Stimulated activated CD4-positive, alpha-beta T cell treated with anti-CD3 and anti-CD28 coated beads, Interleukin-1b, Interleukin-23, amount 100 ng/mL, for 4 hours (primary cell): ENCODE measurements at regions not wholly inside any gene's neighbourhood (a gene's known extent, or its start where the extent isn't known, plus 50 kb on each side); places are given as distances from the start of the nearest gene placed in this dataset.
"Not testable (repeated sequence)": the region's sequence is repeated elsewhere in the genome, so short reads cannot be mapped to it uniquely, and the experiment has no call there.

Source experiments
- DNase-seq, 2 donors: peaks; one replicate each; pipeline ENCODE4 v3.0.0-alpha.2; 2020; ENCODE audit warnings: low read depth in 2 of 2

DNA sequence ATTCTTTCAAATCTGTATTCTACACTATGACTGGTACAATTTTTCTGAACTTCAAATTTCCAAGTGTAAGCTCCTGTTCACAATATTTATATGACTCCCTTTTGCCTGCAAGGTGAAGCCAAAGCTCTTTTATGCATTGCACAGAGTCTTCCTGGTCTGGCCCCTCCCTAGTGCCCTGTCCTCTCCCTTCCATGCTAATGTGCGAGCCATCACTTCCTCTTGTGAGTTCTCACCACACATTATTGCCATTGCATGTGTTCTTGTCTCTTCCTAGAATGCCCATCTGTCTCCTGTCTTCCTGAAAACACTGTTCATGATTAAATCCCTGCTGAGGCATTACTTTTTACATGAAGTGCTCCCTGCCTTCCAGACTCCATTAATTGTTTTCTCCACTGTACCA, 169.9 kb downstream of the MC4R start:
- DNase-seq: no peak

DNA sequence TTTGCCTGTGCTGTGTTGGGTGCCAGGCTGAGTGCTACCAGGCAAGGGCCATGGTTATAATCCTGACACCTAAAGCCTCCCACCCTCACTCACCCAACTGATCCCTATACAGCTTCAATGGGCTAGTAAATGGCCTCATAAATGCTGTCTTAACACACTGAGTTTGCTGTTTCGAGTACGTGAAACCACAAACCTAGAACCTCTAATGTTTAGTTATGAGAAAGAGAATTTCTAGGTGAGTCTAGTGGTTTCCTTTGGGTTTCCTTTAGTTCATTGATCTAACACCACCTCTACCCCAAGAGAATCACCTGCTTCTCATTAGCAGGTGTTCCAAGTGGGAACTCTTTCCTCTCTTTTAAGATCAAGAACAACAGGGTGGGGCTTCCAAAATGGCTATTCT, 172.0 kb downstream of the MC4R start:
- no peak for DNase-seq

DNA sequence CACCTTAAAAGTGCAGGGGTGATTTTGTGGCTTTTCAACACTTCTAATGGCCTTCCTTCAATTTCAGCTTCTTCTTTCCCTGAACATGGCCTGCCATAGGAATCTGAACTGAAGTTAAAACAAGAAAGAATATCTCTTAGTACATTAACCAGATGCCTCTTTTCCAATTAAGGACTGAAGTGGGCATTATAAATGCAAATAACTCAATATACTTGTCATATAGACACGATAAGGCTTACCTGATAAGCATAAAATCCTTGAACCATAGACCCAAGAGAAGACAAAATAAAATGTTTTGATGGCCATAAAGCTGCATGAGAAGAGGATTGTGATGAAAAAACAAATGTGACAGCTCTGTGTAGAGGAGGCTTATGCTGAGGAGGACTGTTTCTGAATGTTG, 173.1 kb downstream of the MC4R start:
- DNase-seq: no peak

DNA sequence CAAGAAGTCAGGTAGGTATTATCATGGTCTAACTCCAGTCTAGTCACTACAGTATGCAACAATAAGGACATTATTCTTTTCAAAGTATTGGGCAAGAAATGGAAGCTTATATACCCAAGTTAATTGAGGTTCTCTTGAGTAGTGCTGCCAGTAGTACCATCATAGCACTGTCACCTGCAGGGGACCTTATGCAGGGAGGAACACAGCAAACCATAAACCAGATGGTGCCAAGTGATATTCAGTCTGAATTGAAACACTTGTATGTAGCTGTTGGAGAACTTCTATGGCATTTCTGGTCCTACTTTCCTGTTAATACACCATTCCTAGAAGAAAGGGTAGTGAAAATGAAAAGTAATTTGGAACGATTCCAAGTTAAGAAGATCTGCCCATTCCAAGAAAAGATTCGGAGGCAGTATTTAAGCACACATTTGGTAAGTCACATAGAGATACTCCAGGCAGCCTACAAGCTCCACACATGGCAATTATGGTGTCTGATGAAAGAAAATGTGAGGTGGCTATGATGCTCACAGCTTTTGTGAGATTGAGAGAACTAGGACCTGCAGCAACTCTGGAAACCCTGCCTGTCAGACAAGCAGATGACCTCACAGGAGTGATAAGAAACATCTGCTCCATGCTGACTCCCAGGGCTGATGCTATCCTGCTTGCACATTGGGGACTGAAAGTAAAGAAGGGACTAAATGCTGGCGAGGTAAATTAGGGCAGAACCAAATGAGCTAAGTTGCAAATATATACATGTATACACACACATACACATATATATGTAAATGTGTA, 174.7 kb downstream of the MC4R start:
- no peak for DNase-seq

DNA sequence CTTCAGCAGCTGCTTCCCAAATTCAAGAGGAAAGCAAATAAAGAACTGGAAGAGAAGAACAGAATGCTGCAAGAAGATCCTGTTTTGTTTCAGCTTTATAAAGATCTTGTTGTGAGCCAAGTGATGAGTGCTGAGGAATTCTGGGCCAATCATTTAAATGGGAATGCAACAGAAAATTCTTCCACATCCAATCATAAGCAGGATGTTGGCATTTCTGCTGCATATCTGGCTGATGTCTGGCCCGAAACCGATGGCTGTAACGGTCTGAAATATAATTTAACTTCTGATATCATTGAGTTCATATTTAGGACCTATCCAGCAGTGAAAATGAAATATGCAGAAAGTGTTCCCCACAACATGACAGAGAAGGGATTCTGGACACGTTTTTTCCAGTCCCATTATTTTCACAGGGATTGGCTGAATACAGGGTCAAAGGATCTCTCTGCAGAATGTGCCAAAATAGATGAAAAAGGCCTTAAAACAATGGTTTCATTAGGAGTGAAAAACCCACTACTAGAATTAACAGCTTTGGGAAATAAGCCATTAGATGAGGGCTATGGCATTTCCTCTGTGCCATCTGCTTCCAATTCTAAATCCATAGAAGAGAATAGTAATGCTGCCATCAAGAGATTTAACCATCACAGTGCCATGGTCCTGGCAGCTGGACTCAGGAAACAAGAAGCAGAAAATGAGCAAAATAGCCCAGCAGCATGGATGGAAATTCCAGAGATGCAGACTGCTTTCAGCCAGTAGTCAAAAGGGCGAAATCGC, 175.6 kb downstream of the MC4R start:
- no peak for DNase-seq

DNA sequence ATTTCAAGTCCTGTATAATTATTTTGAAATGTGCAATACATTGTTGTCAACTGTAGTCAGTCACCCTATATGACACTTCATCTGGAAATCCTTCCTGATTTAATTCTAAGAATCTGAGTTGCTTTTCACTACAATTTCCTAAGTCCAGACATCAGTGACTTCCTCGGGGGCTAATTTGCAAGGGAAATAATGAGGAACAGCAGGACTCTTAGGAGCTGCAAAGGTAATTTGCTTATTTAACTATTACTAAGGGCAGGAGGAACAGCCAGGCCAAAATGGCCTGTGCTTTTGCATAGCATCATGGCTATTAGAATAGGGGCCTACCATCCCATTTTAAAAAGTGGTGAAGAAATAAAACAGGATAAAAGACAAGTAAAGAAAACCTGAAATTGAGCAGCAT, 178.8 kb downstream of the MC4R start:
- DNase-seq: no peak

DNA sequence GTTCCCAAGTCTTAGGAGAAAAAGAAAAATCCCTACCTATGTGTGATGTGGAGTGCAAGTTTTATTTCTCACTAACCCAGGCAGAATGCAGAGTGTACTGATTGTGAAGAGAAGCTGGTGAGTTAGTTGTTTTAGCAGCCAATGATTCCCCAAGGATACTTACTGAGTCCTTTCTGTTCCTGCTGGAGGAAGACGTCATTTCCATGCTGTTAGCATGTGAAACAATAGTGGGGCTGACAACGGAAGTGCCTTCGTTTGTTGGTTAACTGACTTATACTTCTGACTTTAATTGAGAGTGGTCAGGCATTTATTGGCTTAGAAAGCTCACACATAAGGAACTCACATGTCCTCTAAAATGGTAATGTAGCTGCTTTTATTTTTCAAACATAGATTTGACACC, 180.6 kb downstream of the MC4R start:
- no peak for DNase-seq

DNA sequence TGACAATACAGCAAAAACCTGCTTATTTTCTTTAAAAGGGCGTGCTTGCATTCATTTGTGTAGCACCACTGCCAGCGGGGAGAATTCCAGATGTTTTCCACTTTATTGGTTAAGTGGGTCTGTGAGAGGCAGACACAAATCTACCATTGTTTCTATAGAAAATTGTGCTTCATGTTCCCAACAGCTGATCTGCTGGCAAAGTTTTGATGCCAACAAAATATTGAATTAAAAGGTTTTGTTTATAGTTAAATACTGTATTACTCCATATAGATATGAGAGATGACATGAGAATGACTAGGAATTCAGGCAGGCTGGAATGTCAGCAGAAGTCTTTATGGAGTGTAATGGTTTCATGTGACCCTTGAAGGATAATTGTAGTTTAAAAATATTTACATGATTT, 182.7 kb downstream of the MC4R start:
- DNase-seq: no peak

DNA sequence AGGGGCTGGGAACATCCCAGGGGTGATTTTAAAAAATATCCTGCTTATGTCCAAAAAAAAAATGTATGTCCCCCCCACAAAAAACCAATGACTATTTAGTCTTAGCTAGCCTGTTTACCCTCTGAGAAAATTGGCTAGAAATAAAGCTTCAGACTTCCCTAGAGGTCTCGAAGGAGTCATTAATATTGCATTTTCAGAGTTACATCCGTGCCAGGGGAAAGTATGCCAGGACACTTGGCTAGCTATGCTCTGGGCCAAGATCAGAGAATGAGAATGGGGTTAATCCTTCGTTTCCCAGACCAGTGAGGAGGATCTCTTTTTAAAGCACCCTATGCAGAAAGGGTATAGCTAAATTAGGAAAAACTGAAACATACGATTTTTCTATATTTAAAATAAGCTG, 183.6 kb downstream of the MC4R start:
- no peak for DNase-seq

DNA sequence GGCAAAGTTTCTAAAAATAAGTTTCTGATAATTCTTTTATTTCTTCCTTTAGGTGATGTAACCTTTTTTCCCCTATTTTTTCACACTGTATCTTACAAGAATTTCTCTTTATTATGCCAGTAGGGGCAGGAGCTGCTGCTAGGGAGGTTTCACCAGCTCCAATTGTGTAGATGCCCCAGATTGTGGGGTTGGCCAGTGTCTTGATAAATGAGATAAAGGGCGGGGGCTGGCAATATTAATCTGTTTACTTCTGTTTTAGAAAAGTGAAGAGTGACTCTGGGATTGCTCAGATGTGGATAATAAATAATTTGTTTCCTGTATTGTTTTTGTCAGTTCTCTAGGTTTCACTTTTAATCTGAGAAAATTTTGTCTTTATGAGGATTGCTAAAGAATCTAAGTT, 190.4 kb downstream of the MC4R start:
- no peak for DNase-seq

DNA sequence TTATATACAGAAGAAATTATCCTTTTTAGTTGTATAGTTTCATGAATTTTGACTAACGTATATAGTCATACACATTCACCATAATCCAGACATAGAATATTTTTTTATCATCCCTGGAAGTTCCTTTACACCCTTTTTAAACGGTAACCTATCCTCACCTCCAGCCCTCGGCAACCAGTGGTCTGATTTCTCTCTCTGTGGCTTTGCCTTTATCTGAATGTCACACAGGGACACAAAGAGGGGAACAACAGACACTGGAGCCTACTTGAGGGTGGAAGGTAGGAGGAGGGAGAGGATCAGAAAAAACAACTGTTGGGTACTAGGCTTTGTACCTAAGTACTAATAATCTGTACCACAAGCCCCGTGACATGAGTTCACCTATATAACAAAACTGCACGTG, 191.9 kb downstream of the MC4R start:
- no peak for DNase-seq

DNA sequence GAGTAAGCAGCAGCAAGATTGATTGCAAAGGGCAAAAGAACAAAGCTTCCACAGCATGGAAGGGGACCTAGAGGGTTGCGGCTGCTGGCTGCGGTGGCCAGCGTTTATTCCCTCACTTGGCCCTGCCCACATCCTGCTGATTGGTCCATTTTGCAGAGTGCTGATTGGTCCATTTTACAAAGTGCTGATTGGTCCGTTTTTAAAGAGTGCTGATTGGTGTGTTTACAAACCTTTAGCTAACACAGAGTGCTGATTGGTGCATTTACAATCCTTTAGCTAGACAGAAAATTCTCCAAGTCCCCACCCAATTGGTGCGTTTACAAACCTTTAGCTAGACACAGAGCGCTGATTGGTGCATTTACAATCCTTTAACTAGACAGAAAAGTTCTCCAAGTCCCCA, 194.4 kb downstream of the MC4R start:
- not testable (repeated sequence) for DNase-seq

DNA sequence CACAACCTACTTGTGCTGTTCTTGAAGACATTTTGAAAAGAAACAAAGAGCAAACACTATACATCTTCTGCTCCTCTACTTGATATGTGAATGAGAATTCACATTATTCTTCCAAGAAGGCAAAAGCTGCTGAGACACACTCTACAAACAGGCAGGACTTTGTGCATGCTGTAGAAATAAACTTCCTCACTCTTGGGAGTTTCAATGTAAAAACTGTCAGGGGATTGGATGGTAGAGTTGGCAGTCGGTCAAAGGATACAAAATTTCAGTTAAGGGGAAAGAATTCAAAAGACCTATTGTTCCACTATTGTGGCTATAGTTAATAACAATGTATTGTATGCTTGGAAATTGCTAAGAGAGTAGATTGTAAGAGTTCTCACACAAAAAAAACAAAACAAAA, 196.3 kb downstream of the MC4R start:
- DNase-seq: no peak

DNA sequence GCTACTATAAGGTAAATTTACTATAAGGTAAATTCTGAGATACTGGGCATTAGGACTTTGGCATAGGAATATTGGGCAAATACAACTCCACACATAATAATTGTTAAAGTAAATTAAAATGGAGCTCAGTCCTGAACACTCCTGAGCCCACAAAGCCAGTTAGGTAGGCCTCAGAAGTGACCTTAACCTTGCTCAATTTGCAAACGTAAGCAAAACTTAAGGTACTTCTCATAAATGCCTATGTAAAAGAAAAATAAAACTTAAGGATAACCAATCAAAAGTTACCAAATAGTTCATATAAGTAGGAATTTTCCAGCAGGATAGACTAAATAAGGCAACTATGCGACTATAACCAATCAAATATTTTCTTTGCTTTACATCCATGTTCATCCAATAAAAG, 197.7 kb downstream of the MC4R start:
- DNase-seq: no peak

DNA sequence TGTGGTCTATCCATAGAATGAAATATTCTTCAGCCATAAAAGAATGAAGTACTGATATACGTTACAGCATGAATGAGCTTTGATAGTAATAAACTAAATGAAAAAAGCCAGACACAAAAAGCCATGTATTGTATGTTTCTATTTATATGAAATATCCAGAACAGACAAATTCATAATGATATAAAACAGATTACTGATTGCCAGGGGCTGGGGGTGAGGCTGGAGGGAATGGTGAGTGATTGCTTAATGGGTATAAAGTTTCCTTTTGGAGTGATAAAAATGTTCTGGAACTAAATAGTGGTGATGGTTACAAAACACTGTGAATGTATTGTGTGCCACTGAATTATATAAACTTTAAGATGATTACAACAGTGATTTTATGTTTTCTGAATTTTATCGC, 200.5 kb downstream of the MC4R start:
- DNase-seq: no peak

DNA sequence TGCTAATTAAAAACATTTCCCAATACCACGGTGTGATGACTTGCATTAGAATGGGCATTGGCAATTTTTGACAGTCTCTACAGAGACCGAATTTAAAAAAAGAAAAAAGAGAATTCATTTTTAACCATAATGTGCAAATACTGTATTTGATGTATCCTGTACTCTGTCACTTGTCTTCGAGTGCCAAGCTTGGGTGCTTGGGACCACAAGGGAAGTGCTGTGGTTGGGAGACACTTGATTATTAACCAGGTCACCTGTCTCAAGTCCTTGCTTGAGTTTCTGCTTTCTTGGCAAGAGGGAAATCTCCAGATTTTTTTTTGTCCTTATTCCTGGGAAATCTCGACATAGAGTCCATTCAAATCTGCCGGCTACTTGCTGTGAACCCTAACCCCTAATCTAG, 209.0 kb downstream of the MC4R start:
- DNase-seq: no peak

DNA sequence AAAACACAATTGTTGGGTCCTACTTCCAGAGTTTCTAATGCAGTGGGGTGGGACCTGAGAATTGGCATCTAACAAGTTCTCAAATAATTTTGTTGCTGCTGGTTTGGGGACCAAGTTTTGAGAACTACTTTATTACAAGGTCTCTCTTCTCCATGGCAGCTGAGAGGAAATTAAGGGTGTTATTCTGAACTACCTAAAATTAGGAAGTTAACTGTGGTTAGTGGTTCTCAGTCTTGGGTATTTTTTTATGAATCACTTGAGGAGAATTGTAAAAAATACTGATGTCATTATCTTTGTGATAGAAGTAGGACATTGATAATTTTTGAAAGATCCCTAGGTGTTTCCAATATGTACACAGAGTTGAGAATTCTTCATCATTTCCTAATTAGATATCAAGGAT, 210.2 kb downstream of the MC4R start:
- DNase-seq: no peak

DNA sequence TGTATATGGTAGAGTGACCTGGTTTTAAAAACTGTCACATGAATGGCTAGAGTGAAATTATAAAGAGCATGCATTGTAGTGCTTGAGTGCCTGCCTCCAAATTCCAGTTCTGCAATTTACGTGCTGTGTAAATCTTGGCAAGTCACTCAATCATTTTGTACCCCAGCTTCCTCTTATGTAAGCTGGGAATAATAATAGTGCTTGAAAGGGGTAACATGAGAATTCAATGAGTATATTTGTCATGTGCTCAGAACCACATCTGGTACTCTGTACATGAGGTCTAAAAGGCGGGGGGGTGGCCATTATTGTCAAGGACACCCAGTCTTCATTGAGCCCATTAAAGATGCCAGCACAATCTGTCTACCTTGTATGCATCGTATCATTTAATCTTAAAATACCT, 214.8 kb downstream of the MC4R start:
- DNase-seq: no peak

DNA sequence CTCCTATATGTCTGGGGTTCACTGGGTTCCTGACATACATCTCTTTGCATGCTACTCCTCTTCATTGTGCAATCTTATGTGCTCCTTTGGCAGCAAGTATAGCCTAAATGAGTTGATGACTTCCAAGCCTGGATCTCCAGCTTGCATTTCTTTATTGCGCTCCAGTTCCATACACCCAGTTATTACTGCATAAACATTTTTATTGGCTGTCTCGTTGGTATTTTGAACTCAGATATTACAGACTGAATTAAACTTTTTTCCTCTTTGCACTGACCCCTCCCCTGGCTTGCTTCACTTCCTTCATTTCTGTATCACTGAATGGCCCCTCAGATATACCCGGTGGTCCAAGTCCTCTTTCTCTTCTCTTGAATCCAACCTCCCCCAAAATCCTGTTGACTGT, 219.2 kb downstream of the MC4R start:
- no peak for DNase-seq

DNA sequence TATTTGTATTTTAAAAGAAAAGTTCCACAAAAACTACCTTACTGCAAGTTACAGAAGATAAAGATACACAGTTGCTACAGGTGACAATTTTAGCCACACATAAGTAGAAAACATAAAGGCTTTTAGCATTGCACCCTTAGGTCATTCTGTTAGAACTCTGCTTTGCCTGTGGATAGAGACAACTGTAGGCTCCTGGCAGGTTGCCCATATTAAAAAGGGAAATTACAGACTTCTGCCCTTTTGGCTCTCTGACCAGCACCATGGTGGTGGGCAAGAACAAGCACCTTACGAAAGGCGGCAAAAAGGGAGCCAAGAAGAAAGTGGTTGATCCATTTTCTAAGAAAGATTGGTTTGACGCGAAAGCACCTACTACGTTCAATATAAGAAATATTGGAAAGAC, 223.3 kb downstream of the MC4R start:
- DNase-seq: no peak

DNA sequence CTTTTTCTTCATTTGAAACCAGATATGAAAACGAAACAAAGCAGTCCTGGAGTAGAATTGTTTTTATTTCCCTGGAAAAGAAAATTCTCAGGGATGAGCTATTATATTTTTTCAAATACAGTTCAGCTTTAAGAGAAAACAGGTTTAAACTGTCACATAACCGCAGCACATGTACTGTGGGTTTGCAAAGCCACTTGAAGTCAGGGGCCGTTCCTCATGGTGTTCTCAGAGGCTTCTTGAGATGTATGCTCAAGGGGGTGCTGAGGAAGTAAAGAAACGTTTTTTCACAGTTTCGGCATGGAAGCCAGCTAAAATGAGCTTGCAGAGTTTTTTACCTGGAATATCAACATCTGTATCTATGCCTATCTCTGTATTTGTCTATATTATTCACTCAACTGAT, 225.3 kb downstream of the MC4R start:
- DNase-seq: no peak

DNA sequence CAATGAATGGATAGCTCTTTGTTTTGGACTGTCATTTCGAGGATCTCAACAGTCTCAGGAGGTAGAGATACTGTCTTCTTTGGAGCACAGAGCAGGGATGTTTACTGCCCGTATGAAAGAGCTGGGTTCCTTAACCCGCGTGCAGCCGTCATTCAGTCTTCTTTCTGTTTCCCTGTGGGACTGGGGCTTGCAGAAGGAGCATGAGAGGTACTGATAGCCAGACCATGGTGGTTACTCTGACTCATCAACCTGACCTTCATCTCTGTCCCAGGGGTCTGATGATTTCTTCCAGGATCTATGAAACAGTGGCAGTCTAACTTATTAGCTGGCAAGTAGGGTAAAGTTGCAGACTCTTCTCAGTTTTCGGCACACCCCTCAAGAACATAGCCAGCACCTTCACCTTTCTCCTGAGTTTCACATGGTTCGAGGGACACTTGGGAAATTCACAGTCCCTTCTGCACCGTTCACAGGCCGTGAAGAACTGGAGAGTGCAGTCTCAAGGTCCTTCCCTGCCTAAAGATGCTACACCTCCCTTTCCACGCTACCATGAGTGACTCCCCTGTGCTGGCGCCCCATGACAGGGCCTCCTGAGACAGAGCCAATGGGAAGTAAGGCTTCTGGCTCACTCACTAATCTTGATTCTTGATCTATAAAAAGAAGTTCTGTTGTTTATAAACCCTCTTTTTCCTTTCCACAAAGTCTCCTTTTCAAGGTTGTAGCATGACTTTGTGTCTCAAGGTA, 226.2 kb downstream of the MC4R start:
- no peak for DNase-seq

DNA sequence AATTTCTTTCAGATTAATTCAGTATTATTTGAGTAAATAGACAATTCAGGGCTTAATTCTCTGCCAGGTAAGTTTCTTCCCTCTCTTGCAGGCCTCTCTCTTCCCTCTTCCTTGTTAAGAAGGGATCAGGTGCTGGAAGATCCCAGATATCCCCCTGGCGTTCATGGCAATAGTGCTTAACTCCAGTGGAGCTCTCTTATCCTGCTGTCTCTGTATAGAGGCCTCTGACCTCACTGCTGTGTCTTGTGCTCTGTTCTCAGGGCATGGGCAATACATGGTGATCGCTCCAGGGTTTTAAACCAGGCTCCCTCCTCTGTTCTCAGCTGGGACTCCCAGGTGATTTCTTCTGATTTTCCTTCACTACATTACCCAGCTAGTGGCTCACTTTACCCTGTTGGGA, 226.8 kb downstream of the MC4R start:
- no peak for DNase-seq
